Activated CD8-positive, alpha-beta memory T cell treated with anti-CD3 and anti-CD28 coated beads, Interleukin-2, amount 10 ng/mL, durations not matched to agents 7 days and 5 days (primary cell): ENCODE measurements at regions not wholly inside any gene's neighbourhood (a gene's known extent, or its start where the extent isn't known, plus 50 kb on each side); places are given as distances from the start of the nearest gene placed in this dataset.
"Not testable (repeated sequence)": the region's sequence is repeated elsewhere in the genome, so short reads cannot be mapped to it uniquely, and the experiment has no call there.

ENCODE experiments used
- ATAC-seq: fragments of 150-1000 bp; cut with Tn5 transposase; one replicate; pipeline ENCODE4 v1.10.0; 2021; ENCODE audit warnings: moderate library complexity
- CTCF ChIA-PET: fragments of 350-600 bp; sonication (Branson Sonifier 250); formaldehyde crosslinking; loops from one replicate; lab custom pipeline; 2021; ENCODE audit warnings: antibody characterized with exemption; lab: Charles Lee
- DNase-seq: peaks from one replicate; pipeline ENCODE4 v3.0.0-alpha.2; 2020
- H3K27ac Mint-ChIP-seq: one replicate; pipeline ENCODE4 v1.8.0; 2021; ENCODE audit warnings: mild to moderate bottlenecking, mixed read lengths
- H3K27me3 Mint-ChIP-seq: one replicate; pipeline ENCODE4 v1.8.0; 2021; ENCODE audit warnings: mixed read lengths
- H3K36me3 Mint-ChIP-seq: one replicate; pipeline ENCODE4 v1.8.0; 2021; ENCODE audit warnings: mild to moderate bottlenecking, mixed read lengths
- H3K4me1 Mint-ChIP-seq: one replicate; pipeline ENCODE4 v1.8.0; 2021; ENCODE audit warnings: mixed read lengths
- H3K4me3 Mint-ChIP-seq: one replicate; pipeline ENCODE4 v1.8.0; 2021; ENCODE audit warnings: mild to moderate bottlenecking, moderate library complexity, mixed read lengths
- H3K9me3 Mint-ChIP-seq: one replicate; pipeline ENCODE4 v1.8.0; 2022; ENCODE audit warnings: low read depth, mixed read lengths

DNA sequence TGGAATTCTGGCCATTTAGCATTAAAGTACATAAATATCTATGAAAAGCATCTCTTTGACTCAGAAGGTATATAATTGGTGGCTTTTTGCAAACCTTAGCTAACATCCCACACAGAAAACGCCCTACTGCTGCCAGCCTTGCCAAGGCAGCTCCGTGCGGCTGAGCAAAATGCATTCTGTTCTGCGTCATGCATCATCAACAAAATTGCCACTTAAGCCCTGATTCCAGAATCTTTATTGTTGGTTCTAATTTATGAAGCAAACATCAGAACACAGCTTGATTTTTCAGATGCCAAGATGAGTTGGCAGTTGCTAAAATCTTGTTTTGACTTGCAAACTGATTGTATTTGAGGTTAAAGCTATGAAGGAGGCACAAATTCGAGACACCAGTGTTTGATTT, 314.9 kb upstream of the DEPDC1 start:
- Mint-ChIP-seq H3K9me3 (no peaks in the 10 kb centered on the region), H3K4me1 (no peaks in the 10 kb centered on the region), H3K36me3 (no peaks in the 10 kb centered on the region), H3K27me3 (no peaks in the 10 kb centered on the region), H3K4me3 (no peak overlapping the region), H3K27ac (no peak overlapping the region)
- CTCF ChIA-PET: no interaction called here
- no peak for DNase-seq
- no peak for ATAC-seq

DNA sequence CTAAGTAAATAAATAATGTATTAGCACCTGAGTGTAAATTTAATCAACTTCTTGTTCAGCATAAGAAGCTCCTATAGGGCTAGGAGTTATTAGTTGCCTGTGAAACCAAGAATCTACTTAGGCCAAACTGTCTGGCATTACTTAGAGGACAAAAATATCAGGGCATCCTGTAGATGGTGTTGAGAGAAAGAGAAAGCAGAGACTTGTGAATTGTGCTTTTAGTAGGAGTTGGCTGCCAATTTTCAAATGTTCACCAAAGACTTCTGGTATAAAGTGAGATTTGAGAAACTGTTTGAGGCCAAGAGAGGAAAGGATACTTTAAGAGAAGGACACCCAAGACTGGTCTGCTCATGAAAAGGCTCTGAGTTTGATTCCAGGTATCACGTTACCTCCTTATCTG, 315.5 kb upstream of the DEPDC1 start:
- DNase-seq (no peak), ATAC-seq (no peak)
- H3K4me1 Mint-ChIP-seq: no peaks in the 10 kb centered on the region
- no peak overlapping the region for H3K27ac Mint-ChIP-seq
- H3K4me3 Mint-ChIP-seq: no peak overlapping the region
- H3K36me3 Mint-ChIP-seq: no peaks in the 10 kb centered on the region
- no peaks in the 10 kb centered on the region for H3K9me3 Mint-ChIP-seq
- CTCF ChIA-PET: no interaction called here
- H3K27me3 Mint-ChIP-seq: no peaks in the 10 kb centered on the region

DNA sequence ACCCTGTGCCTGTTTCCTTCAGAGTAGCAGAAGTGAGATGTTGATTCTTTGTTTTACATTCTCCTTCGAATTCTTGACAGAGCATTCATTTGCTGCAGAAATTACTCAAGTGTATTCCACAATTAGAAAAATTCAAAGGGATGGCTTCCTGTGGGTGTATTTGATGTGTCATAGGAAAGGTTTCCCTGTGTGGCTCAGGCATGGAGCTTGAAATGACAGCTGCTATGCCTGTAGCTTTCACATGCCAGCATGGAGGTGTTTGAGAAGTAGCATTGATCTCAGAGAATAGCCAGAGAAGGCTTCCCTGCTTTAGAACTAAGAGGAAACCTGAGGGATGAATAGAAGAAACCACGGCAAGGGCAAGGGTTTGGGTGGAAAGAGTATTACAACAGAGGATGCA, 317.2 kb upstream of the DEPDC1 start:
- Mint-ChIP-seq H3K27ac (no peak overlapping the region), H3K27me3 (no peaks in the 10 kb centered on the region), H3K36me3 (no peaks in the 10 kb centered on the region), H3K9me3 (no peaks in the 10 kb centered on the region), H3K4me1 (no peaks in the 10 kb centered on the region), H3K4me3 (no peak overlapping the region)
- no peak for DNase-seq
- CTCF ChIA-PET: no interaction called here
- ATAC-seq: no peak

DNA sequence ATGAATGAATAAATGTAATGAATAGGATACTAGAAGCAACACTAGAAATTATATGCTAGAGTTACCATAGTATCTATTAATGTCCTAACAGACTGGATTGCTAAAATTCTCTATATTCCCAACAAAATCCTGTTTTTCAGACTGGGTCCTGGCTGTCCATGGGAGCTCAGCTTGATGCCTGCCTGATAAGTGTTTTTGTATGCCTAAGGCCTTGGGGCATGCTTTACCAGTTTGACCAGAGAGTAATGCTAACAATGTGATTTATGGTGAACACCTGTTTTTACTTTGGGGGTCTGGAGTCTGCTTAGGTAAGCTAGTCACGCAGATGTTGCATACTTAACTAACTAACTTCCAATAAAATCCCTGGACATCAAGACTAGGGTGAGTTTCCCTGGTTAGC, 318.8 kb upstream of the DEPDC1 start:
- DNase-seq (no peak), ATAC-seq (no peak)
- no peaks in the 10 kb centered on the region for H3K9me3 Mint-ChIP-seq
- H3K4me1 Mint-ChIP-seq: no peaks in the 10 kb centered on the region
- no peak overlapping the region for H3K4me3 Mint-ChIP-seq
- CTCF ChIA-PET: no interaction called here
- no peak overlapping the region for H3K27ac Mint-ChIP-seq
- no peaks in the 10 kb centered on the region for H3K36me3 Mint-ChIP-seq
- no peaks in the 10 kb centered on the region for H3K27me3 Mint-ChIP-seq

DNA sequence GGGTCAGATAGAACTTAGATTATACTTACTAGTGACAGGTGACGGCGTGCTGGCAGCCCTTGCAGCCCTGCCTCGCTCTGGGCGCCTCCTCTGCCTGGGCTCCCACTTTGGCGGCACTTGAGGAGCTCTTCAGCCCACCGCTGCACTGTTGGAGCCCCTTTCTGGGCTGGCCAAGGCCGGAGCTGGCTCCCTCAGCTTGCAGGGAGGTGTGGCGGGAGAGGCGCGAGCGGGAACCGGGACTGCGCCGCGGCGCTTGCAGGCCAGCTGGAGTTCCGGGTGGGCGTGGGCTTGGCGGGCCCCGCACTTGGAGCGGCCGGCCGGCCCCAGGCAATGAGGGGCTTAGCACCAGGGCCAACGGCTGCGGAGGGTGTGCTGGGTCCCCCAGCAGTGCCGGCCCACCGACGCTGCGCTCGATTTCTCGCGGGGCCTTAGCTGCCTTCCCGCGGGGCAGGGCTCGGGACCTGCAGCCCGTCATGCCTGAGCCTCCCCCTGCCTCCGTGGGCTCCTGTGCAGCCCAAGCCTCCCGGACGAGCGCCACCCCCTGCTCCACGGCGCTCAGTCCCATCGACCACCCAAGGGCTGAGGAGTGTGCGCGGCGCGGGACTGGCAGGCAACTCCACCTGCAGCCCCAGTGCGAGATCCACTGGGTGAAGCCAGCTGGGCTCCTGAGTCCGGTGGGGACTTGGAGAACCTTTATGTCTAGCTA, 320.8 kb upstream of the DEPDC1 start:
- H3K4me1 Mint-ChIP-seq, H3K27me3 Mint-ChIP-seq, H3K27ac Mint-ChIP-seq, H3K4me3 Mint-ChIP-seq, DNase-seq, ATAC-seq, CTCF ChIA-PET, H3K36me3 Mint-ChIP-seq, H3K9me3 Mint-ChIP-seq: not testable (repeated sequence)

DNA sequence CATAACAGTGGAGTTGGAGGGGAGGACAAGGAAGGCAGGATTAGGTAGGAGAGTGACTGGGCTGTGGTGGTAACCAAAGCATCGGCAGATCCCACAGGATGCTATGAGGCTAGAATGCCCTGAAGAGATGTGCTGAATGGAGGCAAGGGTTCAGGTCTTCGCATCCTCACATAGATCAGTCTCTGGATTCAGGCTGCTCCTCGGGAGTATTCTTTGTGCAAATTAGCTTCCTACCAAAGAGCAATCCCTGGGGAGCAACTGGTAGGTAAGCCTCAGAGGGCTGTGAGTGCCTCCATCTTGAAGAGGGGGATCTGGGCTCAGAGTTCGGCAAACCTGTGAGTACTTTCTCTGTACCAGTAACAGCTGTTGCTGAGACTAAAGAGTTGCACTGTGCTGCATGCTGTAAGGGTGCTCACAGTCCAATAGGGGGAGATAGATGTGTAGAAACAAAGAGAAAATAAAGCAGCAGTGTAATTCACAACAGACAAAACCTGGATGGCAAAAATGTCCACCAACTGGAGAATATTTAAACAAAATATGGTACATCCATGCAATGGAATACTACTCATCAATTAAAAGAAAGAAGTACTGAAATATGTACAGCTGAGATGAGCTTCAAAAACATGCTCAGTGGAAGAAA, 322.4 kb upstream of the DEPDC1 start:
- H3K27me3 Mint-ChIP-seq: no peaks in the 10 kb centered on the region
- H3K27ac Mint-ChIP-seq: no peak overlapping the region
- H3K4me1 Mint-ChIP-seq: no peaks in the 10 kb centered on the region
- no peak for ATAC-seq
- CTCF ChIA-PET: interaction anchor here (1.2 kb wide), 1 partner anchor 9 kb away, joined by 3 read pairs; no protein-coding TSS in a partner anchor
- no peaks in the 10 kb centered on the region for H3K36me3 Mint-ChIP-seq
- peaks cover 3% of the 10 kb centered on the region for H3K9me3 Mint-ChIP-seq
- DNase-seq: no peak
- H3K4me3 Mint-ChIP-seq: no peak overlapping the region

DNA sequence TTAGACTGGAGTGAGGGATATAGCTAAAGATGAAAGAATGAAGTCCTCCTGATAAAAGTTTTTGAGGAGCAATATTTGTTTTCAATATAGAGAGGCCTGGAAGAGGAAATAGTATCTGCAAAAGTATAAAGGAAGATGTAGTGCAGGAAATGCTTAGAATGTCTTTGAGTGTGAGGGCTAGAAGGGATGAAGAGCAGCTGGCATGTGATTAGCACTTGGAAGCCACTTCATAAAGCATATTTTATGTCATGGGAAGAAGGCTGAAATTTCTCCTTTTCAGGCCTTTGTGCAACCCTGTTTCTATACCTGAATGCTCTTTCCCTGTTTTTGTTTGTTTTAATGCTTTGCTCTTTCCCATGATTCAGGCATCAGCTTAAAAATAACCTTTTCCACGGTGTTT, 323.3 kb upstream of the DEPDC1 start:
- ATAC-seq (no peak), DNase-seq (no peak)
- Mint-ChIP-seq H3K4me3 (no peak overlapping the region), H3K27ac (no peak overlapping the region), H3K9me3 (peaks cover 3% of the 10 kb centered on the region), H3K36me3 (no peaks in the 10 kb centered on the region), H3K27me3 (no peaks in the 10 kb centered on the region), H3K4me1 (no peaks in the 10 kb centered on the region)
- CTCF ChIA-PET: interaction anchor here (1.2 kb wide), 1 partner anchor 8 kb away, joined by 3 read pairs; no protein-coding TSS in a partner anchor

DNA sequence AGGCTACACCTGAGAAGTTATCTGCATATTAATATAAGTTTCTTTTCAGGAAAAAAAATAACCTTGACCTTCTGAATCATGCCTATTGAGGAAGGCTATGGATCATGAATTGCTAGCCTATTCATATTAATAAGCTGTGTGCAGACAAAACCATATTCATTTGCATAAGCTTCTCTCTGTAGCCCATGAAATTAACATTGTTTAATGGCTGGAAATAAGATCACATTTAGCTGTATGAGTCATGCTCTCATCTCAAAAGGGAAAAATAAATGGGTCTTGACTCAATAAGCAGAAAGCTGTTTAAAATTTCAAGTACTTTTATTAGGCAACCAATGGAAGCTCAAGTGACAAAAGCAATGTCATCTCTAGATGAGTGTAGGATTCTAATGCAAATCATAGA, 330.0 kb upstream of the DEPDC1 start:
- no peaks in the 10 kb centered on the region for H3K27me3 Mint-ChIP-seq
- no peaks in the 10 kb centered on the region for H3K36me3 Mint-ChIP-seq
- no peak for ATAC-seq
- no peaks in the 10 kb centered on the region for H3K4me1 Mint-ChIP-seq
- DNase-seq: no peak
- H3K4me3 Mint-ChIP-seq: no peak overlapping the region
- CTCF ChIA-PET: no interaction called here
- peaks cover 12% of the 10 kb centered on the region for H3K9me3 Mint-ChIP-seq
- H3K27ac Mint-ChIP-seq: no peak overlapping the region

DNA sequence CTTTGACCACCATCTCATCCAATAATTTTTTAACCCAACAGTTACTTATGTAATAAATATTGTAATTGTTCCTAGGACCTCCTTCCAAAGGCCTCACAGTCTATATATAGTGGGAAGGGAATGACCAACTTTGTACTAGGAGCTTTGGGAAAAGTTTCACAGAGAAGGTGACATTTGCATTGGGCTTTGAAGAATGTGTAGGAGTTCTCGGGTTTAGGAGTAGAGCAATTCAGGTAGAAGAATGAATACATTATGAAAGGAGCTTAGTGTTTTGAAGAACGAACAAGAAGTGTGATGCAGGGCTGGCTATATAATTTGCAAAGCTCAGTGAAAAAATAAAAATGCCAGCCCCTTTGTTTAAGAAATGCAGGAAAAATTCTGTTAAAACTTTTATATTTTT, 330.4 kb upstream of the DEPDC1 start:
- no peak for ATAC-seq
- Mint-ChIP-seq H3K4me3 (no peak overlapping the region), H3K9me3 (peaks cover 12% of the 10 kb centered on the region), H3K4me1 (no peaks in the 10 kb centered on the region), H3K27ac (no peak overlapping the region), H3K27me3 (no peaks in the 10 kb centered on the region), H3K36me3 (no peaks in the 10 kb centered on the region)
- CTCF ChIA-PET: no interaction called here
- no peak for DNase-seq

DNA sequence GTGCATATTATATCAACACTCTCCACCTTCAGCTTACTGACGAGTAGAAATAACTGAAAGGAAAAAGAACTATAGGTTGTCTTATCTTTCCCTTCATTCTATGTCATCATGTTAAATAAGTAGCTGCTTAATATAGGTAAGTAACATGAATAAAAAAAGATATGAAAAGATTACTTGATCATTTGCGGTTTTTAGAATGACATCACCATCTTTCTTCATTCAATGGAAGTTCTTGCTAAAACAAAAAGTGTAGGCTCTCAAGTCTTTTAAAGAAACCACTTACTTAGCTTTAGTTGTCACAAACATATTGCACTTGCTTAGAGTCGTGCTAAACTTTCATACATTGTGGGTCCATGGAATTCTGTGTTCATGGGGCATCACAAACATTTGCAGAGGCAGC, 331.1 kb upstream of the DEPDC1 start:
- H3K4me3 Mint-ChIP-seq: no peak overlapping the region

DNA sequence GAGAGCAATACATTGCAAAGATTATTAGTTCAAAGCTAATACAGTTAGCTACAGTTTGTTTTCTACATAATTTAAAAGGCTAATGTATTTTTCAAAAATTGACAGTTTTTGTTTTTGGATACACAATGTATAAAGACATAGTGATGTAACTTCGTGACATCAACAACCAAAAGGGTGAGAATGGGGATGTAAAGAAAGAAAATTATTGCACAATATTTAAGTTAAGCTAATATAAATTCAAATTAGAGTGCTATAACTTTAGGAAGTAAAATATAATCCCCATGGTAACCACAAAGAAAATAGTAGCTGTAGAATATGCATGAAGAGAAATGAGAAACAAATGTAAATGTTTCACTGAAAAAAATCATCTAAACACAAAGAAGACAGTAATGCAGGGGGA, 334.4 kb upstream of the DEPDC1 start:
- no peak for DNase-seq
- Mint-ChIP-seq H3K27me3 (no peaks in the 10 kb centered on the region), H3K4me1 (no peaks in the 10 kb centered on the region), H3K9me3 (peaks cover 9% of the 10 kb centered on the region), H3K36me3 (no peaks in the 10 kb centered on the region), H3K4me3 (no peak overlapping the region), H3K27ac (no peak overlapping the region)
- no peak for ATAC-seq
- CTCF ChIA-PET: no interaction called here

More for the DNA sequence above, 331.1 kb upstream of the DEPDC1 start:
- CTCF ChIA-PET: interaction anchor here (1.5 kb wide), 1 partner anchor 8 kb away, joined by 3 read pairs; no protein-coding TSS in a partner anchor
- H3K9me3 Mint-ChIP-seq: peaks cover 9% of the 10 kb centered on the region
- no peak for ATAC-seq
- no peaks in the 10 kb centered on the region for H3K4me1 Mint-ChIP-seq
- no peak for DNase-seq
- H3K36me3 Mint-ChIP-seq: no peaks in the 10 kb centered on the region
- H3K27me3 Mint-ChIP-seq: no peaks in the 10 kb centered on the region
- no peak overlapping the region for H3K27ac Mint-ChIP-seq

DNA sequence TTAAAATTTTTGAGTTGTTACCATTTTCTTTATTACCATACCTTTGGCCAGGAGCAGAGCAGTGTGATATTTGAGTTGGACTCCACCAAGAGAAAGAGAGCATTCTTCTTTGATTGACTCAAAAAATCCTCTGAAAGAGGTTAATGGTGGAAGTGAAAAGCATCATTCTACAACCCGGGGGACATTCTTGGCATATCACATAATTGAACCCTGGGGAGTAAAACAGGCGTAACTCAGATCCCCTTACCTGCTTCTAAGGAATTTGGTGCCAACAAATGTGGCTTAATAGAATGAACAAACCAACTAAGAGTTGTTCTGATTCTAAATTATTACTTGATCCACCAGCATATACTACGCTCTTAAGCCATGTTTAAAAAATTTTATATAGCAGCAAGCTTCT, 351.1 kb upstream of the DEPDC1 start:
- H3K4me3 Mint-ChIP-seq: no peak overlapping the region
- no peaks in the 10 kb centered on the region for H3K36me3 Mint-ChIP-seq
- no peak for DNase-seq
- no peak overlapping the region for H3K27ac Mint-ChIP-seq
- ATAC-seq: no peak
- no peaks in the 10 kb centered on the region for H3K27me3 Mint-ChIP-seq
- no peaks in the 10 kb centered on the region for H3K4me1 Mint-ChIP-seq
- CTCF ChIA-PET: no interaction called here
- peaks cover 4% of the 10 kb centered on the region for H3K9me3 Mint-ChIP-seq

DNA sequence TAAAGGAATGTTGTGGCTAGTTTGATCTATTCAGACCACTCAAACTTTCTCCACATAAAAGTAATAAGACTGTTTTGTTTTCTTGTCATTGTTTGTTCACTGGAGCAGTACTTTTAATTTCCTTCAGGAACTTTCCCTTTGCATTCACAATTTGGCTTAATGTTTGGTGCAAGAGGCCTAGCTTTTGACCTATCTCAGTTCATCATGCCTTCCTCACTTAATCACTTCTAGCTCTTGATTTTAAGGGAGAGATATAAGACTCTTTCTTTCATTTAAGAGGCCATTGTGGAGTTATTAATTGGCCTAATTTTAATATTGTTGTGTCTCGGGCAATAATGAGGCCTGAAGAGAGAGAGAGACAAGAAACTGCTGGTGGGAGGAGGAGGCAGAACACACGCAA, 371.7 kb upstream of the DEPDC1 start:
- H3K27me3 Mint-ChIP-seq: no peaks in the 10 kb centered on the region
- H3K27ac Mint-ChIP-seq: no peak overlapping the region
- CTCF ChIA-PET: no interaction called here
- no peak for ATAC-seq
- H3K4me1 Mint-ChIP-seq: no peaks in the 10 kb centered on the region
- no peak for DNase-seq
- H3K4me3 Mint-ChIP-seq: no peak overlapping the region
- H3K9me3 Mint-ChIP-seq: peaks cover 11% of the 10 kb centered on the region
- no peaks in the 10 kb centered on the region for H3K36me3 Mint-ChIP-seq

DNA sequence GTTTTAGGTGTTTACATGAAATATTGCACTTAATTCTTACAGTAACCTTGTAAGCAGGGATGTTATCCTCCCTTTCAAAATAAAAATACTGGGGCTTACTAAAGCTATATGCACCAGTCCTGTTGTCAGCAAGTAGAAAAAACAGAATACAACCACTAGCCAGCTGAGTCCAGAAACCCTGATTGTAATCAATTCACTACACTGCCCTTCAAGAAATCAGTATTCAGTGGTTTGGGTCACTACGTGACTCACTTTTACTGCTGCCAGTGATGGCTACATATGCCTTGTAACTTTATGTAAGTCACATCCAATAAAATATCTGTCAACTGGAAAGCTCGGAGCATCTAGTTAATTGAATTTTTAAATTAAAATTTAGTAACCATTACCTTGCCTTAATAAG, 376.3 kb upstream of the DEPDC1 start:
- ATAC-seq: no peak
- Mint-ChIP-seq H3K4me3 (no peak overlapping the region), H3K4me1 (no peaks in the 10 kb centered on the region), H3K36me3 (no peaks in the 10 kb centered on the region), H3K27me3 (no peaks in the 10 kb centered on the region), H3K9me3 (peaks cover 2% of the 10 kb centered on the region), H3K27ac (no peak overlapping the region)
- DNase-seq: no peak
- CTCF ChIA-PET: no interaction called here
